Neural cell (in vitro differentiated cells): ENCODE measurements at regions not wholly inside any gene's neighbourhood (a gene's known extent, or its start where the extent isn't known, plus 50 kb on each side); places are given as distances from the start of the nearest gene placed in this dataset.
A peak's percentile ranks its signal among the peaks of the same experiment; 100 is the strongest.

ENCODE experiments used
- H2AFZ ChIP-seq: fragments of 200-600, 300-800 bp; sonication (generic), shearing (Covaris generic); 2 replicates; pipeline ENCODE4 v1.6.0; 2014; ENCODE audit warnings: low read depth, mild to moderate bottlenecking, antibody characterized with exemption, low read length, moderate library complexity
- H3F3A ChIP-seq: fragments of 200-600 bp; shearing (Covaris generic); 2 replicates; pipeline ENCODE4 v1.6.1; 2016; ENCODE audit warnings: mild to moderate bottlenecking, moderate library complexity, mixed read lengths, antibody characterized with exemption, low read length; ENCODE audit not compliant: insufficient read depth, poor library complexity, severe bottlenecking
- H3K27ac ChIP-seq: fragments of 200-600, 300-800 bp; sonication (generic), shearing (Covaris generic); 2 replicates; pipeline ENCODE4 v1.5.1; 2014; ENCODE audit warnings: mild to moderate bottlenecking, low read length, moderate library complexity
- H3K27me3 ChIP-seq: fragments of 300-800, 200-600 bp; sonication (generic), shearing (Covaris generic); 2 replicates; pipeline ENCODE4 v1.6.0; 2014; ENCODE audit warnings: mild to moderate bottlenecking, low read depth, low read length, moderate library complexity; ENCODE audit not compliant: insufficient read depth
- H3K36me3 ChIP-seq: fragments of 300-800, 200-600 bp; sonication (generic), shearing (Covaris generic); 2 replicates; pipeline ENCODE4 v1.5.1; 2014; ENCODE audit warnings: mild to moderate bottlenecking, antibody characterized with exemption, low read length, moderate library complexity; ENCODE audit not compliant: insufficient read depth
- H3K4me2 ChIP-seq: fragments of 300-800, 200-600 bp; sonication (generic), shearing (Covaris generic); 2 replicates; pipeline ENCODE4 v1.6.0; 2014; ENCODE audit warnings: mild to moderate bottlenecking, low read length
- H3K4me3 ChIP-seq: fragments of 300-800, 200-600 bp; sonication (generic), shearing (Covaris generic); 2 replicates; pipeline ENCODE4 v1.5.1; 2014; ENCODE audit warnings: mild to moderate bottlenecking, low read length, moderate library complexity
- H3K79me2 ChIP-seq: fragments of 200-600 bp; shearing (Covaris generic); replicated peaks from 2 replicates; pipeline ENCODE4 v1.6.0; 2014; ENCODE audit warnings: mild to moderate bottlenecking, low read length, moderate library complexity; ENCODE audit not compliant: insufficient read depth
- H3K9ac ChIP-seq: fragments of 300-800, 200-600 bp; sonication (generic), shearing (Covaris generic); 2 replicates; pipeline ENCODE4 v1.6.1; 2016; ENCODE audit warnings: mild to moderate bottlenecking, low read length, mixed read lengths
- H3K9me2 ChIP-seq: fragments of 200-600 bp; shearing (Covaris generic); 2 replicates; pipeline ENCODE4 v1.6.1; 2016; ENCODE audit warnings: mild to moderate bottlenecking, low read length, mixed read lengths; ENCODE audit not compliant: insufficient read depth
- H3K9me3 ChIP-seq: fragments of 200-600, 300-800 bp; sonication (generic), shearing (Covaris generic); 2 replicates; pipeline ENCODE4 v1.6.1; 2016; ENCODE audit warnings: mild to moderate bottlenecking, mixed run types, low read length, moderate library complexity, mixed read lengths
- H4K20me1 ChIP-seq: fragments of 200-600 bp; shearing (Covaris generic); 2 replicates; pipeline ENCODE4 v1.6.1; 2016; ENCODE audit warnings: mild to moderate bottlenecking, mixed run types; ENCODE audit not compliant: insufficient read depth
- CTCF ChIP-seq: fragments of 450-650 bp; IDR thresholded peaks from 2 replicates; pipeline ENCODE4 v1.5.1; 2014; ENCODE audit warnings: antibody characterized with exemption, mild to moderate bottlenecking, moderate library complexity; ENCODE audit not compliant: poor library complexity, severe bottlenecking
- EP300 ChIP-seq: fragments of 450-650 bp; conservative IDR thresholded peaks from 2 replicates; pipeline ENCODE4 v1.6.1; 2014; ENCODE audit warnings: antibody characterized with exemption, mild to moderate bottlenecking, moderate library complexity; ENCODE audit not compliant: poor library complexity, severe bottlenecking
- EZH2 ChIP-seq: fragments of 200-600, 300-800 bp; shearing (Covaris generic), sonication (generic); IDR thresholded peaks from 2 replicates; pipeline ENCODE4 v1.6.1; 2014; ENCODE audit warnings: antibody characterized with exemption, low read length, borderline replicate concordance, mild to moderate bottlenecking; ENCODE audit not compliant: insufficient read depth, poor library complexity, severe bottlenecking
- MXI1 ChIP-seq: fragments of 450-650 bp; conservative IDR thresholded peaks from 2 replicates; pipeline ENCODE4 v1.6.1; 2014; ENCODE audit warnings: antibody characterized with exemption, mild to moderate bottlenecking; ENCODE audit not compliant: poor library complexity, severe bottlenecking
- POLR2AphosphoS5 ChIP-seq: IDR thresholded peaks from 2 replicates; pipeline ENCODE4 v1.6.1; 2012
- RAD21 ChIP-seq: fragments of 450-650 bp; conservative IDR thresholded peaks from 2 replicates; pipeline ENCODE4 v1.6.1; 2014; ENCODE audit warnings: antibody characterized with exemption, mild to moderate bottlenecking, moderate library complexity
- REST ChIP-seq: IDR thresholded peaks from 2 replicates; pipeline ENCODE4 v1.6.1; 2012; ENCODE audit warnings: borderline replicate concordance
- SMC3 ChIP-seq: fragments of 450-650 bp; conservative IDR thresholded peaks from 2 replicates; pipeline ENCODE4 v1.6.1; 2014; ENCODE audit warnings: antibody characterized with exemption, mild to moderate bottlenecking, moderate library complexity; ENCODE audit not compliant: poor library complexity
- TAF1 ChIP-seq: IDR thresholded peaks from 2 replicates; pipeline ENCODE4 v1.6.1; 2012; ENCODE audit warnings: low read depth

GRCh38 chr14:76954394-76955190 lies 73.9 kb downstream of the IRF2BPL start:
- Histone ChIP-seq H3K9ac (peak overlapping the region; percentile 89), H4K20me1 (no peaks in the 10 kb centered on the region), H3K9me2 (no peaks in the 10 kb centered on the region), H3K27ac (peak overlapping the region; percentile 98), H3F3A (peaks cover 14% of the 10 kb centered on the region), H2AFZ (no peak overlapping the region), H3K9me3 (no peaks in the 10 kb centered on the region), H3K27me3 (no peaks in the 10 kb centered on the region), H3K36me3 (no peaks in the 10 kb centered on the region), H3K79me2 (no peaks in the 10 kb centered on the region), H3K4me2 (no peak overlapping the region), H3K4me3 (no peak overlapping the region)
- no peak for TF ChIP-seq MXI1
- TF ChIP-seq CTCF: no peak
- TF ChIP-seq TAF1: no peak
- no peak for TF ChIP-seq SMC3
- no peak for TF ChIP-seq EZH2
- TF ChIP-seq RAD21: no peak
- TF ChIP-seq EP300: no peak
- TF ChIP-seq REST: no peak
- no peak for TF ChIP-seq POLR2AphosphoS5

- Histone ChIP-seq H3K79me2 (no peaks in the 10 kb centered on the region), H3K27me3 (no peaks in the 10 kb centered on the region), H3K9me3 (no peaks in the 10 kb centered on the region), H3K27ac (no peak overlapping the region), H3K4me3 (no peak overlapping the region), H2AFZ (no peak overlapping the region), H3K9me2 (no peaks in the 10 kb centered on the region), H3F3A (peaks cover 14% of the 10 kb centered on the region), H4K20me1 (no peaks in the 10 kb centered on the region), H3K4me2 (no peak overlapping the region), H3K9ac (no peak overlapping the region), H3K36me3 (no peaks in the 10 kb centered on the region)
- TF ChIP-seq REST (no peak), CTCF (no peak), SMC3 (no peak), TAF1 (no peak), EZH2 (no peak), RAD21 (no peak), POLR2AphosphoS5 (no peak), MXI1 (no peak), EP300 (no peak)
These were observed 75.1 kb downstream of the IRF2BPL start for GRCh38 chr14:76953311-76953945.
